ENCODE measurements at regions not wholly inside any gene's neighbourhood (a gene's known extent, or its start where the extent isn't known, plus 50 kb on each side); places are given as distances from the start of the nearest gene placed in this dataset.

- TF ChIP-seq NONO (IDR thresholded peaks at IDR 0.05; ENCODE audit: low read depth in 2 of 2, low read length in 1 of 2), result no peak
- TF ChIP-seq, protein P1, sequence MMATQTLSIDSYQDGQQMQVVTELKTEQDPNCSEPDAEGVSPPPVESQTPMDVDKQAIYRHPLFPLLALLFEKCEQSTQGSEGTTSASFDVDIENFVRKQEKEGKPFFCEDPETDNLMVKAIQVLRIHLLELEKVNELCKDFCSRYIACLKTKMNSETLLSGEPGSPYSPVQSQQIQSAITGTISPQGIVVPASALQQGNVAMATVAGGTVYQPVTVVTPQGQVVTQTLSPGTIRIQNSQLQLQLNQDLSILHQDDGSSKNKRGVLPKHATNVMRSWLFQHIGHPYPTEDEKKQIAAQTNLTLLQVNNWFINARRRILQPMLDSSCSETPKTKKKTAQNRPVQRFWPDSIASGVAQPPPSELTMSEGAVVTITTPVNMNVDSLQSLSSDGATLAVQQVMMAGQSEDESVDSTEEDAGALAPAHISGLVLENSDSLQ (IDR thresholded peaks at IDR 0.05), result no peak
- TF ChIP-seq ZBTB8A (IDR thresholded peaks at IDR 0.05; ENCODE audit: partially characterized antibody), result no peak
- TF ChIP-seq, protein P2, sequence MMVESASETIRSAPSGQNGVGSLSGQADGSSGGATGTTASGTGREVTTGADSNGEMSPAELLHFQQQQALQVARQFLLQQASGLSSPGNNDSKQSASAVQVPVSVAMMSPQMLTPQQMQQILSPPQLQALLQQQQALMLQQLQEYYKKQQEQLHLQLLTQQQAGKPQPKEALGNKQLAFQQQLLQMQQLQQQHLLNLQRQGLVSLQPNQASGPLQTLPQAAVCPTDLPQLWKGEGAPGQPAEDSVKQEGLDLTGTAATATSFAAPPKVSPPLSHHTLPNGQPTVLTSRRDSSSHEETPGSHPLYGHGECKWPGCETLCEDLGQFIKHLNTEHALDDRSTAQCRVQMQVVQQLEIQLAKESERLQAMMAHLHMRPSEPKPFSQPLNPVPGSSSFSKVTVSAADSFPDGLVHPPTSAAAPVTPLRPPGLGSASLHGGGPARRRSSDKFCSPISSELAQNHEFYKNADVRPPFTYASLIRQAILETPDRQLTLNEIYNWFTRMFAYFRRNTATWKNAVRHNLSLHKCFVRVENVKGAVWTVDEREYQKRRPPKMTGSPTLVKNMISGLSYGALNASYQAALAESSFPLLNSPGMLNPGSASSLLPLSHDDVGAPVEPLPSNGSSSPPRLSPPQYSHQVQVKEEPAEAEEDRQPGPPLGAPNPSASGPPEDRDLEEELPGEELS (CRISPR knock-in tag; IDR thresholded peaks at IDR 0.05; ENCODE audit: borderline replicate concordance), result no peak
- TF ChIP-seq HDAC1 (IDR thresholded peaks at IDR 0.05), result no peak
- no peak for TF ChIP-seq ZBTB49 (CRISPR knock-in tag; IDR thresholded peaks at IDR 0.05; ENCODE audit: borderline replicate concordance)
- no peak for TF ChIP-seq RAD21 (CRISPR knock-in tag; conservative IDR thresholded peaks at IDR 0.05 in 1 of 2, IDR thresholded peaks at IDR 0.05 in 1 of 2)
- TF ChIP-seq, protein P3, sequence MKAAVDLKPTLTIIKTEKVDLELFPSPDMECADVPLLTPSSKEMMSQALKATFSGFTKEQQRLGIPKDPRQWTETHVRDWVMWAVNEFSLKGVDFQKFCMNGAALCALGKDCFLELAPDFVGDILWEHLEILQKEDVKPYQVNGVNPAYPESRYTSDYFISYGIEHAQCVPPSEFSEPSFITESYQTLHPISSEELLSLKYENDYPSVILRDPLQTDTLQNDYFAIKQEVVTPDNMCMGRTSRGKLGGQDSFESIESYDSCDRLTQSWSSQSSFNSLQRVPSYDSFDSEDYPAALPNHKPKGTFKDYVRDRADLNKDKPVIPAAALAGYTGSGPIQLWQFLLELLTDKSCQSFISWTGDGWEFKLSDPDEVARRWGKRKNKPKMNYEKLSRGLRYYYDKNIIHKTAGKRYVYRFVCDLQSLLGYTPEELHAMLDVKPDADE (conservative IDR thresholded peaks at IDR 0.05; ENCODE audit: control insufficient read depth, low read depth, low read length), result no peak
- TF ChIP-seq KLF1 (tag; IDR thresholded peaks at IDR 0.05), result no peak
- TF ChIP-seq POLR2A (conservative IDR thresholded peaks at IDR 0.05), result no peak
- no peak for TF ChIP-seq ZNF707 (CRISPR knock-in tag; conservative IDR thresholded peaks at IDR 0.05)
- TF ChIP-seq EP300 (IDR thresholded peaks at IDR 0.05; ENCODE audit: low read length), result no peak
- TF ChIP-seq, protein P4, sequence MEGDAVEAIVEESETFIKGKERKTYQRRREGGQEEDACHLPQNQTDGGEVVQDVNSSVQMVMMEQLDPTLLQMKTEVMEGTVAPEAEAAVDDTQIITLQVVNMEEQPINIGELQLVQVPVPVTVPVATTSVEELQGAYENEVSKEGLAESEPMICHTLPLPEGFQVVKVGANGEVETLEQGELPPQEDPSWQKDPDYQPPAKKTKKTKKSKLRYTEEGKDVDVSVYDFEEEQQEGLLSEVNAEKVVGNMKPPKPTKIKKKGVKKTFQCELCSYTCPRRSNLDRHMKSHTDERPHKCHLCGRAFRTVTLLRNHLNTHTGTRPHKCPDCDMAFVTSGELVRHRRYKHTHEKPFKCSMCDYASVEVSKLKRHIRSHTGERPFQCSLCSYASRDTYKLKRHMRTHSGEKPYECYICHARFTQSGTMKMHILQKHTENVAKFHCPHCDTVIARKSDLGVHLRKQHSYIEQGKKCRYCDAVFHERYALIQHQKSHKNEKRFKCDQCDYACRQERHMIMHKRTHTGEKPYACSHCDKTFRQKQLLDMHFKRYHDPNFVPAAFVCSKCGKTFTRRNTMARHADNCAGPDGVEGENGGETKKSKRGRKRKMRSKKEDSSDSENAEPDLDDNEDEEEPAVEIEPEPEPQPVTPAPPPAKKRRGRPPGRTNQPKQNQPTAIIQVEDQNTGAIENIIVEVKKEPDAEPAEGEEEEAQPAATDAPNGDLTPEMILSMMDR (IDR thresholded peaks at IDR 0.05 in 2 of 3, conservative IDR thresholded peaks at IDR 0.05 in 1 of 3; ENCODE audit: insufficient read depth in 2 of 3, low read depth in 1 of 3, low read length in 3 of 3), result no peak
Measured at GRCh38 chr6:85287654-85288053, 162.2 kb upstream of the NT5E start.

Data from K562 (cell line).